T47D (cell line): ENCODE measurements at regions not wholly inside any gene's neighbourhood (a gene's known extent, or its start where the extent isn't known, plus 50 kb on each side); places are given as distances from the start of the nearest gene placed in this dataset.

Experiments used
- DNase-seq, 2 experiments: peaks; one replicate each; pipeline versions ENCODE4 v3.0.0 to v3.0.0-alpha.2; 2011 to 2012; ENCODE audit warnings: low read depth in 1 of 2, low spot score in 1 of 2
- JUND ChIP-seq: IDR thresholded peaks from 2 replicates; pipeline ENCODE4 v1.6.1; 2012; ENCODE audit warnings: low read depth
- in situ Hi-C: cut with HindIII; loops from 2 replicates; pipeline ENCODE4 v1.10.0; 2016; ENCODE audit warnings: low sequenced_read_pairs, low pct_unique_long_range_greater_than_20kb

DNA sequence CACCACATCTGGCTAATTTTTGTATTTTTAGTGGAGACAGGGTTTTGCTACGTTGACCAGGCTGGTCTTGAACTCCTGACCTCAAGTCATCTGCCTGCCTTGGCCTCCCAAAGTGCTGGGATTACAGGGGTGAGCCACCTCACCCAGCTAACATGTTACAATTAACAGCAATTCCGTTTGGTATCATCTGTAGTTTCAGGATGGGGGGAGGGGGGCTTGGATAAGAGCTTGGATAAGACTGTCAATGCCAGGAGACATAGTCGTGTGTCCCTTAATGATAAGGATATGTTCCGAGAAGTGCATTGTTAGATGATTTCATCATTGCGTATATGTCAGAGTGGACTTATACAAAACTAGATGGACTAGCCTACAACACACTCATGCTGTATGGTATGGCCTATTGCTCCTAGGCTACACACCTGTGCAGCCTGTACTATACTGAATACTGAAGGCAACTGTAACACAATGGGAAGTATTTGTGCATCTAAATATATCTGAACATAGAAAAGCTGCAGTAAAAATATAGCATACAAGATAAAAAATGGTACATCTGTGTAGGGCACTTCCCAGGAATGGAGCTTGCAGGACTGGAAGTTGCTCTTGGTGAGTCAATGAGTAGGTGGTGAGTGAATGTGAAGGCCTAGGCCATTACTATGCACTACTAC is 103.9 kb upstream of the TNS3 start:
- in situ Hi-C loops = no loop called here
- DNase-seq = no peak

DNA sequence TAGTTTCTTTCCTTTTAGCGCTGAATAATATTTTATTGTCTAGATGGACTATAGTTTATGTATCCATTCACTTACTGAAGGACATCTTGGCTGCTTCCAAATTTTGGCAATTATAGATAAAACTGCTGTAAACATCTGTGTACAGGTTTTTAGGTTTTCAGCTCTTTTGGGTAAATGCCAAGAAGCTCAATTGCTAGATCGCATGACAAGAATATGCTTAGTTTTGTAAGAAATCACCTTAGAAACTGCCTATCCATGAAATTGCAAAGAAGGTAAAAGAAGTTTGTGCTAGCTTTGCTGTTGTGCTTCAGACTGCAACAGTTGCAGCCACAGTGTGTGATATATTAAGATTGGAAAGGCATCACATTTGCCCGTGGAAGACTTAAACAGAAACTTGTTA is 103.2 kb upstream of the TNS3 start:
- DNase-seq = no peak
- in situ Hi-C loops = no loop called here
- TF ChIP-seq JUND = no peak

More for the DNA sequence above, 103.9 kb upstream of the TNS3 start:
- TF ChIP-seq JUND = no peak

DNA sequence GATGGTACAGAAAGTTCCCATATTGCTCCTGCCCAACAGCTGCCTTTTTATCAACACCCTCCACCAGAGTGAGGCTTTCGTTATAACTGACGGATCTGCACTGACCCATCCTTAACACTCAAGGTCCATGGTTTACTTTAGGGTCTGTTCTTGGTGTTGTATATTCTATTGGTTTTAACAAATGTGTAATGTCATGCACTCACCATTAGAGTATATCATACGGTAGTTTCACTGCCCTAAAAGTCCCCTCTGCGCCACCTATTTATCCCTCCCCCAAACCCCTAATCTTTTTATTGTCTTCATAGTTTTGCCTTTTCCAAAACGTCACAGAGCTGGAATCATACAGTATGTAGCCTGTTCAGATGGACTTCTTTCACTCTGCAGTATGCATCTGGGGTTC is 102.8 kb upstream of the TNS3 start:
- in situ Hi-C loops = no loop called here
- TF ChIP-seq JUND = no peak

DNA sequence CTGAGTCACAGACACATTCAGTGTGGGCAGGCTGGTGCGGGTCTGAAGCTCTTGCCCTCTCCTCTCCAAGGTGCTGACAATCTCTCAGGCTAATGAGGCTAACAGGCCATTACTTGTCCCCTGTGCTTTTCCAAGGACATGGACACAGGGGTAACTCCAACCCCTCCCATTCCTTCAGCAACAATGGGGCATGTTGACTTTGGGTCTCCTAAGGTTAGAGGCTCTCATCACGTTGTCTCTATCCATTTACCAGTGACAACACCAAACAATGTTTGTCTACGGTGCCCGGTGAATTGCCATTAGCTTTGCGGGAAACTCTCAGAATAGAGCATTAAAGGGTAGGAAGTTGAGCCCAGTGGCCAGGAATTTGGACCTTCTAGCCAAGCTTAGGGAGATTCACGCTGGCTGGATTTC is 101.6 kb upstream of the TNS3 start:
- TF ChIP-seq JUND = no peak
- in situ Hi-C loops = no loop called here

More for the DNA sequence above, 102.8 kb upstream of the TNS3 start:
- no peak for DNase-seq

DNA sequence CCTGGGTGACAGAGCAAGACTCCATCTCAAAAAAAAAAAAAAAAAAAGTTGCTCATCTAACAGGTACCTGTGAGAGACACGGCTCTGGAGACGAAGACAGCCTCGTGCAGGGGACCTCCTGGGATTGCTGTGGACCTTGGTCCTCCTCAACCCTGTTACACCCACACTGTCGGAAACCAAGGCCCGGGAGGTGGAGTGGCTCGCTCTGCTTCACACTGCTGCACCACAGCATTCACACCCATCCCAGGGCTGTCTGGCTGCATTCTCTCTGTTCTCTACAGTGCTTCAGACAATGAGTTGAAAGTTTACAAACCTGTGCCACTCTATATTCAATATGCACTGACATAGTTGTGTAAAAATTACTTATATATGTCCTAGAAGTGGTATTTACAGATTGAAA is 101.0 kb upstream of the TNS3 start:
- TF ChIP-seq JUND = no peak
- DNase-seq = no peak
- in situ Hi-C loops = no loop called here

More for the DNA sequence above, 101.6 kb upstream of the TNS3 start:
- no peak for DNase-seq

DNA sequence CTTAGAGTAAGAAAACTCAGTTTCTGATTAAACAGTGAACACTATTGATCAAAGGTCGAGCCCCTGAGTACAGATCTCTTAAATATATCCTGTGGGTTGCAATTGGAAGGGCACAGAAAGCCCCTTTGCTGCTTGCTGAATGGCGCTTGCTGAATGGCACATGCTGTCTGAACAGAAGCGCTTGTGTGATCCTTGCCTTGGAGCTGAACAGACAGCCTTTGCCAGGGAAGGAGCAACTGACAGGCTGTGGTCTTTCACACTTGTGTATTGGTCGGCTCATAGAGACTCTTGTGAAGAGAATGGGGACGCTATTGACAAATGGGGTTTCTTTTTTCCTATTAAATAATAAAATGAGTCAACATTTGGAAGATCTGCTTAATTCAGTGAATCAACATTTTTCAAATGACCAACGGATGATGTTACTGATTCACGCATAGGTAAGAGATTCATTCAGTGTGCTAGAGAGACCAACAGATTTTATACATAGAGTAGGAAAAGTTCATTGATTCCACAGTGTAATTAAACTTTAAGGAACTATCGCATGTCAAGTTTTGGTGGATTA is 99.4 kb upstream of the TNS3 start:
- no peak for DNase-seq
- in situ Hi-C loops = no loop called here
- no peak for TF ChIP-seq JUND

DNA sequence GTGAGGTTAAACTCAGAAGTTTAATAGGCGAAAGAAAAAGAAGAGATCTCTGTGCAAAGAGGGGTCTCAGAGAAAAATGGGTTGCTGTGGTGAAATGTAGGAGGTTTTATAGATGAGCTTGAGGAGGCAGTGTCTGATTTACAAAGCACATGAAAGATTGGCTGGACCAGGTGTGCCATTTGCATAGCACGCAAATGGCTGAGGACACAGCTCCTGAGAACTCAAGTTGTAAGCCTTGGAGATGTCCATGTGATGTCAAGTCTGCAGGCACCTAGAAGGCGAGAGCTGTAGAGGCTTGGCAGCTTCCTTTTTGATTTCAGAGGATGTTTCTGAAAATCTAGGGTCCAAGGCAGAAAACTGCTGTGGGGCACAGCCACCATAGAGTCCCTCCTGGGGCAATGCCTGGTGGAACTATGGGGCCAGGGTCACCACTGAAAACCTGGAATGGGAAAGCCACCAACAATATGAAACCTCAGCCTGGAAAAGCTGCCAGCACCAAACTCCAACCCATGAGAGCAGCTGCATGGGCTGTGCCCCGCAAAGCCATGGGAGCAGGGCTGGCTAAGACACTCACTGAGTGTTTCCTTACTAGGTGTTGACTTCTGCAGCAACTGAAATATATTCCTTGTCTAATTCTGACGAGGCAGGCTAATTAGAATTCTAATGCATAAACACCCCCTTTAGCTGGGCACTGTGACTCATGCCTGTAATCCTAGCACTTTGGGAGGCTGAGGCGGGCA is 96.9 kb upstream of the TNS3 start:
- in situ Hi-C loops = no loop called here
- no peak for DNase-seq
- TF ChIP-seq JUND = no peak

DNA sequence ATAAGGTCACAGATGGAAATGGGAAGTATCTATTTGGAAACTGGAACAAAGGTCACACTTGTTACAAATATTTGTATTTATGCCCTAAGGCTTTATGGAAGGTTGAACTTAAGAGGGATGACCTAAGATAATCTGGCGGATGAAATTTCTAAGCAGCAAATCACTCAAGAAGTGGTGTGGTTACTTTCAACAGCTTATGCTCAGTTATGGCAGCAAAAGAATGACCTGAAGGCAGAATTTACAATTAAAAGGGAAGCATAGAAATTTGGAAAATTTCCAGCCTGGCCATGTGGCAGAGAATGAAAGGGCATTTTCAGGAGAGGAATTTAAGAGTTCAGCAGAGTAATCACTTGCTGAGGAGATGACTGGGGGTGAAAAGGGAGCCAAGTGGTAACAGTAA is 95.8 kb upstream of the TNS3 start:
- DNase-seq = no peak
- no peak for TF ChIP-seq JUND
- in situ Hi-C loops = no loop called here

DNA sequence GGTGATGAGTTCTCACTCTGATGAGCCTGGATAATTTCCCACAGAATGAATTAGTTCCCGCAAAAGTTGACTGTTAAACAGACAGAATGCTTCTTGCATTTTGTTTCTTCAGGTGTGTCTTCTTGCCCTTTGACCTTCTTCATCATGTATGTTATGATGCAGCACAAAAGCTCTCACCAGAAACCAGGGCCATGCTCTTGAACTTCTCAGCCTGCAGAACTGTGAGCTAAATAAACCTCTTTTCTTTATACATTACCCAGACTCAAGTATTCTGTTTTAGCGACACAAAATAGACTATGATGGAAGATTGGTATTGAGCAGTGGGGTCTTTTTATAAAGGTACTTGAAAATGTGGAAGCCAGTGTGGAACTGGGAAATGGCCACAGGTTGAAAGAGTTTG is 95.2 kb upstream of the TNS3 start:
- DNase-seq = no peak
- no peak for TF ChIP-seq JUND
- in situ Hi-C loops = no loop called here

DNA sequence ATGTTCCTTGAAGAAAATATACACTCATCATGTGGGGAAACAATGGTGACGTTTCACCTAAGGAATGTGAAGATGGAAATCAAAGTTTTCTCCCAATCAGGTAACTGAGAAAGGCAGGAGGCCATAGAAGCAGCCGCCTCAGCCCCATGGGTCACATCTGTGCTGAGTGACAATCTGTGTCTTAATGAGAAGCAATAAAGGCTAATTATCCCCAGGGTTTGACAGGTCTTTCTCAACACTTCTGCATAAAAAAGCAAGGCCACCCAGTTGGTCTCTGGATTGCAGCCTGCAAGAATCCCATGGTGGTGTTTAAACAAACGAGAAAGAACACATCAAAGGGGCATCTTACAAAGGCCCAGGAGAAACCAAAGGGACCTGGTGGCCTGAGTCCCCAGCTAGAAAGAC is 91.1 kb upstream of the TNS3 start:
- in situ Hi-C loops = no loop called here
- 0 out of 2 replicates have a peak, but pooled peaks have one; percentile 48 for TF ChIP-seq JUND
- peak in 1 of 2 experiments; percentile 39 for DNase-seq

DNA sequence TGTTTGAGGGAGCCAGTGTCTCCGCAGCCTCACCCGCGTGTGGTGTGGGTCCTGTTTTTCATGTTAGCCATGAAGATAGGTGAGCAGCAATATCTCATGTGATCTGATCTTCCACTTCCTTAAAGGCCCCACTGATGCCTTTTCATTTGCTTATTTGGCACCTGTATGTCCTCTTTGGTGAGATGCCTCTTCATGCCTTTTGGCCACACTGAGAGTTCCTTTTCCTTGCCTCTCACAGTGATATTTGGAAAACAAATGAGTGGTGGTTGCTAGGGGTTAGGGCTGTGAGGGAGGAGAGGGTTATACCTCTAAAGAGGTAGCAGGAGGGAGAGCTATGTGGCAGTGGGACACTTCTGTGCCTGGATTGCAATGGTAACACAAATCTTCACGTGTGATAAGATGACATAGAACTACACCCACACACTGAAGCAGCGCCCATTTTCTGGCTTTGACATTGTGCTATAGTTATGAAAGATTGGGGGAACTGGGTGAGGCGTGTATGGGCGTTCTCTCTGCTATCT is 90.4 kb upstream of the TNS3 start:
- in situ Hi-C loops = no loop called here
- TF ChIP-seq JUND = no peak
- no peak for DNase-seq

DNA sequence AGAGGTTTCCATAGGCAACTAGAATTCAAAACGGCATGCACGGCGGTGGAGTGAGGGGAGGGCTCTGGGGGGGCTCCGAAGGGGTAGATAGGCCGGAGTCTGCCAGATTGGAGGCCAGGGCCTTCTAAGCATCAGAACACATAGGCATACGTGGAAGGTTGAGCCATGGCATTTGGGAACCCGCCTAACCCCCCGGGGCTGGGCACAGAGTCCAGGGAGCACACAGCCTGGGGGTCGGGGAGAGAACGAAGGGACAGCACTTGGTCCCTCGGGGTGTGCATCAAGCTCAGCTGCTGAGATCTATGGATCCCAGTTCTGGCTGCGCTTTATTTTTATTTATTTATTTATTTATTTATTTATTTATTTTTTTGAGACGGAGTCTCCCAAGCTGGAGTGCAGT is 89.4 kb upstream of the TNS3 start:
- in situ Hi-C loops = no loop called here
- no peak for TF ChIP-seq JUND
- DNase-seq = no peak

DNA sequence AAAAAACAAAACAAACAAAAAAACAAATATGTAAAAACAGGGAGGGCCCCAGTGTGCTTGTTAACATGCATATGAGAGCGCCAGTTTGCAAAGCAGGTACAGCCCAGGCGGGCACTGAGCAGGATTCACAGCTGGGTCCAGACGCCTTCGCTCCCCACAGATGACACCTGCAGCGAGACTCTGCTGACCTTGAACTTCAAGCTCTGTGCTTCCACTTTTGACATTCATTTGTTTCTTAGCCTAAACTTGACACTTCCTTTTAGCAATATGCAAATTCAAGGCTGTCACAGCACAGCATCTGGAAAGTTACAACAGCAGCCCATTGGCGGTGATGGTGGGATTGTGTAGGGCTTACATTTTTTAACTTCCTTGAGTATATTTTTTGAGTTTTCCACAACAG is 88.8 kb upstream of the TNS3 start:
- TF ChIP-seq JUND = no peak
- in situ Hi-C loops = no loop called here
- DNase-seq = no peak
